ENCODE measurements at regions not wholly inside any gene's neighbourhood (a gene's known extent, or its start where the extent isn't known, plus 50 kb on each side); places are given as distances from the start of the nearest gene placed in this dataset.

DNA sequence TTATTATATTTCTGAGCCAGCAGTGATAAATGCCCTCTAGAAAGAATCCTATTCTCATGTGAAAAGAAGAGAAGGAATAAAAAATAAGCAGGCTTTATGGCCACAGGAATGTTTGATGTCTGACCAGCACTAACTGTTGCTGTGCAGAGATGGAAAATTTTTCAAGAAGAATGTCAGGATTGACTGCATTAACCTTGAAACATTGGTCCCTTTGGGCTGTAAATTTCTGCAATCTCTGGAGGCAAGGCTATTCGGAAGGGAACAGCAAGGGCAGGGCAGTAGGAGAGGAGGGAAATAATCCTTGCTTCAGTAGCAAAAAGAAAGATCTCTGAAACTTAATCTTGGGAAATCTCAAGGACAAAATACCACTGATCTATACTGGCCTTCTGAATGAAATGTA is 415.2 kb downstream of the DNAH5 start:
- Mint-ChIP-seq H3K27me3 (no peaks in the 10 kb centered on the region), H3K36me3 (no peaks in the 10 kb centered on the region), H3K4me3 (no peak overlapping the region), H3K9me3 (no peaks in the 10 kb centered on the region), H3K4me1 (no peaks in the 10 kb centered on the region), H3K27ac (no peak overlapping the region)
- ATAC-seq = no peak

DNA sequence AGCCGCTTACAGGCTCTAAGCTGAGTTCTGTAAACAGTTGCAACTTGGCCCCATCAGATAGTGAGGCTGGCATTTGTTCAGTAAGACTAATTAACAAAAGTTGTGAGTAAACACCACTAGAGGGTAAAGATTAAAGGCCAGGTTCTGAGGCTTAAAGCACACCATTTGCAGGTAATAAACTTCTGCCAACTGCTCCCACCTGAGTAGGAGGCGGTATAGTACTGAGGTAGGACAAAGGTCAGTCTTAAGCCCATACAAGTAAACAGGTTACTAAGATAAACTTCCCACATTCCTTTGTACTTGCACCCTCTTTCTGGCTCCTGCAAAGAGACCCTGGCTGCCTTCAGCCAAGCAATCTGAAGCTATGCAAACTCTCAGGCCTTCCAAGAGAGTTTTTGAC is 419.6 kb downstream of the DNAH5 start:
- ATAC-seq = no peak
- Mint-ChIP-seq H3K27me3 (no peaks in the 10 kb centered on the region), H3K27ac (no peak overlapping the region)

DNA sequence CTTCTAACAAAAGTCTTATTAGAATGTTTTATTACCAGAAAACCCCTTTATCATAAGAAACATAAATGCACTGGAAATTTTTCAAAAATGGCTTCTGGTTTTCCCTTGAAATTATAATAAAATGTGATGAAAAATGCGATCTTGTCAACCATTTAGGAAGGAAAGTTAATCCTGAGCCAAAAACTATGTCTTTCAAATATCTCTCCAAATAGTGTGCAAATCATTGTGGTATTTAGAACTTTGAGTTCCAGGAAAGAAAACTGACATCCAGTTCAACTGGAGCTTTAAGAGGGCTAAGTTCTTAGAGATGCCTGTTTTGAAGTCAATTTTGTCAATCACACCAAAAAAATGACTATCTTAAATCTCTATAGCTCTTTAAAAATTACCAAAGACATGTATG is 425.4 kb downstream of the DNAH5 start:
- no peaks in the 10 kb centered on the region for H3K9me3 Mint-ChIP-seq
- no peak overlapping the region for H3K27ac Mint-ChIP-seq
- H3K36me3 Mint-ChIP-seq = no peaks in the 10 kb centered on the region
- no peaks in the 10 kb centered on the region for H3K4me1 Mint-ChIP-seq
- no peak for ATAC-seq
- H3K27me3 Mint-ChIP-seq = no peaks in the 10 kb centered on the region
- H3K4me3 Mint-ChIP-seq = no peak overlapping the region

More for the DNA sequence above, 419.6 kb downstream of the DNAH5 start:
- no peak overlapping the region for H3K4me3 Mint-ChIP-seq
- no peaks in the 10 kb centered on the region for H3K9me3 Mint-ChIP-seq
- no peaks in the 10 kb centered on the region for H3K4me1 Mint-ChIP-seq
- no peaks in the 10 kb centered on the region for H3K36me3 Mint-ChIP-seq

DNA sequence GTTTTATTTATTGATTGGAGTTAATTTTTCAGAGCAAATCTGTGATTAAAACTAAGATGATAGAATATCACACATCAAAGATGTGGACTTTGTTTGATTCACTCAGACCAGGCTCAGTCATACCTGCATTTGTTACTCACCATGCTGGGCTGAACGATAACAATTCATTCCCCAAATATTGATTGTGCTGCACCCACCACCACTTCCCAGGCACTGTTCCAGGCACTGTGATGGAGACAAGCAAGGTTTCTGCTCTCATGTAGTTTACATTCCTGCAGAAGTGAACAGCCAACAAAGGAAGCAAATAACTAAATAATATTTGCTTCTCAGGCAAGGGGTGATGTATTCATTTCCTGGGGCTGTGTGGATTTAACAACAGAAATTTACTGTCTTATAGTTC is 428.3 kb downstream of the DNAH5 start:
- peaks cover 6% of the 10 kb centered on the region for H3K9me3 Mint-ChIP-seq
- no peak overlapping the region for H3K27ac Mint-ChIP-seq
- no peak for ATAC-seq
- no peaks in the 10 kb centered on the region for H3K36me3 Mint-ChIP-seq
- H3K4me3 Mint-ChIP-seq = no peak overlapping the region
- H3K4me1 Mint-ChIP-seq = no peaks in the 10 kb centered on the region
- no peaks in the 10 kb centered on the region for H3K27me3 Mint-ChIP-seq

DNA sequence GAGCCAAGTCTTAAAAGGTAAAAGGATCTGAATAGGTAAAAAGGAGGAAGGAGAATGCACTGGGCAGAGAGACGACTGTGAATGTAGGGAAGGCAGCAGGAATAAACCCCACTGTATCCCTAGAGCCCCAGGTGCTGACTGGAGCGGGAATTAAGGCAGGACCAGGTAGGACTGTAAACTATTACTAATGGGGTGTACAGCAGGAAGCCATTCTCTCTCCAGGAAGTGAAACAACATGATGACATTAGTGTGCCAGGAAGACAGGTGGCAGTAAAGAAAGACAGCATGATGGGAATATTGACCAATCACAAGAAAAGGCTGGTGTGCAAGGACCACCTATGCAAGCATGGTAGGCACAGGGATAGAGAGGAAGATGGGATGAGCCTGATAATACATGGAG is 433.0 kb downstream of the DNAH5 start:
- H3K27me3 Mint-ChIP-seq = no peaks in the 10 kb centered on the region
- no peaks in the 10 kb centered on the region for H3K36me3 Mint-ChIP-seq
- H3K4me1 Mint-ChIP-seq = no peaks in the 10 kb centered on the region
- peaks cover 9% of the 10 kb centered on the region for H3K9me3 Mint-ChIP-seq
- ATAC-seq = no peak
- no peak overlapping the region for H3K4me3 Mint-ChIP-seq
- no peak overlapping the region for H3K27ac Mint-ChIP-seq

DNA sequence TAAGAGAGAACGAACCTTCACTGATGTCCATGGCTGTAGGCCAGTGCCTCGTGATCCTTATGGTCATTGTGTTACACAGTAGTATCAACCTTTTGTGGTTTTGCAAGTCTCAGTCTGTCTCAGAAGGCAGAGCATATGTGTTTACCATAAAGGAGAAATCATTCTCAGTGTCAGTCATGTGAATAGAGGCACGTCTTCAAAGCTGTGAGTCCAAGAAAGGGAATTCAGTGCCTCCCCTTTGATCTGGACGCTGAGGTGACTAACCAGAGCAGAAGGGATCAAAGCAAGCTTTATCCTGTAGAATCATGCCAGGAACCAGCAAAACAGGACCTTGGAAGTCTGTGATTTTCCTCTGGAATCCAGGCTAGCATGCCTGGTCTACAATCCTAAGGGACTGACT is 433.9 kb downstream of the DNAH5 start:
- Mint-ChIP-seq H3K9me3 (peaks cover 9% of the 10 kb centered on the region), H3K27me3 (no peaks in the 10 kb centered on the region), H3K4me3 (no peak overlapping the region), H3K4me1 (no peaks in the 10 kb centered on the region), H3K27ac (no peak overlapping the region), H3K36me3 (no peaks in the 10 kb centered on the region)
- ATAC-seq = no peak

DNA sequence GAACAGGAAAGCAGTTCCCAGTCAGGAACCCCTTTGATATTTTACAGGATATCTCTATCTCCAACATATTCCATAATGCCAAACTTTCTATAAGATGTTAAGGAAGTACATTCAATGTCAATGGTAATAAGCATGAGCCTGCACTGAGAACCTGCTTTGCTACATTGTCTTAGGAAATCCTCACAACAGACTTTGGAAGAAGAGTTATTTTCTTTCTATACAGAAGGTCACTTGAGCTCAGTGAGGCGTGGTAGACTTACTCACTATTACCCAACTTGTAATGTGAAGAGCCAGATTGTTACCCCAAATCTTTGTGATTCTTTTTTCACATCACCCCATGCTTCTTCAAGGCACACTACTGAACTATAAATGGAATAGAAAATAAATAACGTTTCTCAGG is 435.9 kb downstream of the DNAH5 start:
- ATAC-seq = no peak
- H3K9me3 Mint-ChIP-seq = peaks cover 7% of the 10 kb centered on the region
- no peak overlapping the region for H3K27ac Mint-ChIP-seq
- H3K27me3 Mint-ChIP-seq = no peaks in the 10 kb centered on the region
- H3K4me3 Mint-ChIP-seq = no peak overlapping the region
- no peaks in the 10 kb centered on the region for H3K36me3 Mint-ChIP-seq
- no peaks in the 10 kb centered on the region for H3K4me1 Mint-ChIP-seq

DNA sequence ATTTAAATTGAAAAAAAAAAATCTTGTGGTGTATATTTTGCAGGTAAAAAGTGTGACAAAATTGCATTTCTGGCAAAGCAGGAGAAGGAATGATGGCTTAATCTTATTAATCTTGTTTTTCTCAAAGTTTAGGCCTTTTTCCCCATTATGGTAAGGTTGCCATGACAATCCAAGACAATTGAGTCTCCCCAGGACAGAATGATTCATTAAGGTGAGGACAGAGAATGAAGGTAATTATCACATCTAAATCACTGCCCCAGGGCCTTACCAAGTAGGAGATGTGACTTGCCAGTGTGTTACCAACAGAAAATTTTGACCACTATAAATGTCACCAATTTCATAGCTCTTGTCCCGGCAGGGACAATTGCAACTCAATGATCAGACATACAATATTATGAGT is 439.2 kb downstream of the DNAH5 start:
- Mint-ChIP-seq H3K36me3 (no peaks in the 10 kb centered on the region), H3K4me1 (no peaks in the 10 kb centered on the region), H3K27me3 (no peaks in the 10 kb centered on the region), H3K27ac (no peak overlapping the region), H3K9me3 (peaks cover 3% of the 10 kb centered on the region), H3K4me3 (no peak overlapping the region)
- ATAC-seq = no peak

DNA sequence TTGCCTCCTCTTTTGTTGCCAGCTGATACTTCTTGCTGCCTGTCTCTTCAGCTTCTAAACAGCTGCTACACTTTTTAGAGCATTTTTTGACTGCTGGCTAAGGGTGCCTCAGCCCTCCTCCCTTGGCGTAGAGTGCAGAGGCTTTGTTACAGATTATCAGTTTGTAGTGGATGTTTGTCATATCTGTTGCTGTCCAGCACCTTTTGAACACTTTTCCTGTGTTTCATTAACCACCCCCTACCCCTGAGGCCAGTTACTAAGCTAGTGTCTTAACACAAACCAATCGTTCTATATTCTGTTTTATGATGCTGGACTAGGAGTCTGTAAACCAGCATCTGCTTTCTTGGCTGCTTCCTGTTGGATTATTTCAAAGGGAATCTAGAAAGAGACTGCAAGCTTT is 441.5 kb downstream of the DNAH5 start:
- ATAC-seq = no peak
- Mint-ChIP-seq H3K36me3 (no peaks in the 10 kb centered on the region), H3K27me3 (no peaks in the 10 kb centered on the region), H3K4me1 (no peaks in the 10 kb centered on the region), H3K9me3 (peaks cover 2% of the 10 kb centered on the region), H3K27ac (no peak overlapping the region), H3K4me3 (no peak overlapping the region)

DNA sequence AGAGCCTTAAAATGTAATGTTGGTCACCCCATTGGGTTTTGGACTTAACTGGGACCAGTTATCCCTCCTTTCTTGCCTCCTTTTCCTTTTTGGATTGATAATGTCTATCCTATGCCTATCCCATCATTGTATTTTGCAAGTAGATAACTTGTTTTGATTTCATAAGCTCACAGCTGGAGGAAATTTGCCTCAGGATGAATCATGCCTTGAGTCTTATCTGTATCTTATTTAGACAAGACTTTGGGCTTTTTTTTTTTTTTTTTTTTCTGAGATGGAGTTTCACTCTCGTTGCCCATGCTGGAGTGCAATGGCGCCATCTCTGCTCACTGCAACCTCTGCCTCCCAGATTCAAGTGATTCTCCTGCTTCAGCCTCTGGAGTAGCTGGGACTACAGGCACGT is 443.3 kb downstream of the DNAH5 start:
- Mint-ChIP-seq H3K36me3 (no peaks in the 10 kb centered on the region), H3K4me3 (no peak overlapping the region), H3K27me3 (no peaks in the 10 kb centered on the region), H3K9me3 (peaks cover 5% of the 10 kb centered on the region), H3K27ac (no peak overlapping the region), H3K4me1 (no peaks in the 10 kb centered on the region)
- no peak for ATAC-seq

DNA sequence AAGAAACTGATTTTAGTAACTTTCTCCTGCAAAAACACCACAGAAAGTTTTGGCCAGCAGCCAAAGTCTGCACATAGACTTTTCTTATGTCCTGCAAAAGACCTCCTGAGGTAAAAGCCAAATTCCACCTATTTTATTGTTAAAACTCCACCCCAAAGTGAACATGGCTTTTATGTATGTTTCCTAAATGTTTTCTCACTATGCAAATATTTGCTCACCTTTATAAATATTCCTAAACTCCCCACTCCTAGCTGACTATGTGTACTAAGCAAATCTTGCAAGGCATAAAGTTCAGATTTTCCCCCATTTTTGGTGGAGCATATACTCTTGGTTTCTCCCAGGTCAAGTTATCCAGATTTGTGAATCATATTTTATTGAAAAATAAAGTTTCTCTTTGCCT is 446.2 kb downstream of the DNAH5 start:
- Mint-ChIP-seq H3K9me3 (peaks cover 5% of the 10 kb centered on the region), H3K4me1 (no peaks in the 10 kb centered on the region), H3K27me3 (no peaks in the 10 kb centered on the region), H3K27ac (no peak overlapping the region), H3K36me3 (no peaks in the 10 kb centered on the region), H3K4me3 (no peak overlapping the region)
- ATAC-seq = no peak

DNA sequence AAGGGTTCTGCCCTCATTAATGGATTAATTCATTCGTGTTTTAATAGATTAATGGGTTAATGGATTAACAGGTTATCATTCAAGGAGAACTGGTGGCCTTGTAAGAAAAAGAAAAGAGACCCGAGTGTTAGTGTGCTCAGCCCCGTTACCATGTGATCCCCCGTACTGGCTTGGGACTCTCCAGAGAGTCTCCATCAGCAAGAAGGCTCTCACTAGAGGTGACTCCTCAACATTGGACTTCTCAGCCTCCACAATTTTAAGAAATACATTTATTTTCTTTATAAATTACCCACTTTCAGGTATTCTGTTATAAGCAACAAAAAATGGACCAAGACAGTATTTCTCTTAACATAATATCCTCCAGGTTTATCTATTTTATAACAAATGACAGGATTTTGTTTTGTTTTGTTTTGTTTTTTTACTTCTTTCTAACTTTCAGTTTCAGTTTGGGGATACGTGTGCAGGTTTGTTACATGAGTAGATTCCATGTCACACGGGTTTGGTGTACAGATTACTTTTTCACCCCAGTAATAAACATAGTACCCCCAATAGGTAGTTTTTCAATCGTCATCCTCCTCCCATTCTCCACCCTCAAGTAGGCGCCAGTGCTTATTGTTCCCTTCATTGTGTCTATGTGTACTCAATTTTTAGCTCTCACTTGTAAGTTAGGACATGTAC is 456.1 kb downstream of the DNAH5 start:
- Mint-ChIP-seq H3K4me3 (no peak overlapping the region), H3K9me3 (peaks cover 3% of the 10 kb centered on the region)
- ATAC-seq = no peak

DNA sequence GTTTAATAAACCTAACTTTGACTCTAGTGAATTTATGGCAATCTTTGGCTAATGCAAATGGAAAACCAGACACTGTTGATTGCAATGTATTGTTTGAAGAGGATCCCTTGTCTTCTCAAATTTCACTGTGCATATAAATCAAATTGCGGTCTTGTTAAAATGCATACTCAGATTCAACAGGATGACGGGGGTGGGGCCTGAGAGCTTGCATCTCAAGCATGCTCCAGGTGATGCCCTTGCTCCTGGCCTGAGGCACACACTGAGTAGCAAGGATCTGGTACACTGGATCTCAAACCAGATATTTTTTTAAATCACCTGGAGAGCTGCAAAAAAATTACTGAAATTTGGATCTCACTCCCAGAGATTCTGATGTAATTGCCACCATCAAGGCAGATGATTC is 463.7 kb downstream of the DNAH5 start:
- Mint-ChIP-seq H3K9me3 (no peaks in the 10 kb centered on the region), H3K4me1 (no peaks in the 10 kb centered on the region), H3K4me3 (no peak overlapping the region), H3K36me3 (no peaks in the 10 kb centered on the region), H3K27me3 (no peaks in the 10 kb centered on the region), H3K27ac (no peak overlapping the region)
- no peak for ATAC-seq

More for the DNA sequence above, 456.1 kb downstream of the DNAH5 start:
- Mint-ChIP-seq H3K36me3 (no peaks in the 10 kb centered on the region), H3K4me1 (no peaks in the 10 kb centered on the region), H3K27ac (no peak overlapping the region), H3K27me3 (no peaks in the 10 kb centered on the region)

DNA sequence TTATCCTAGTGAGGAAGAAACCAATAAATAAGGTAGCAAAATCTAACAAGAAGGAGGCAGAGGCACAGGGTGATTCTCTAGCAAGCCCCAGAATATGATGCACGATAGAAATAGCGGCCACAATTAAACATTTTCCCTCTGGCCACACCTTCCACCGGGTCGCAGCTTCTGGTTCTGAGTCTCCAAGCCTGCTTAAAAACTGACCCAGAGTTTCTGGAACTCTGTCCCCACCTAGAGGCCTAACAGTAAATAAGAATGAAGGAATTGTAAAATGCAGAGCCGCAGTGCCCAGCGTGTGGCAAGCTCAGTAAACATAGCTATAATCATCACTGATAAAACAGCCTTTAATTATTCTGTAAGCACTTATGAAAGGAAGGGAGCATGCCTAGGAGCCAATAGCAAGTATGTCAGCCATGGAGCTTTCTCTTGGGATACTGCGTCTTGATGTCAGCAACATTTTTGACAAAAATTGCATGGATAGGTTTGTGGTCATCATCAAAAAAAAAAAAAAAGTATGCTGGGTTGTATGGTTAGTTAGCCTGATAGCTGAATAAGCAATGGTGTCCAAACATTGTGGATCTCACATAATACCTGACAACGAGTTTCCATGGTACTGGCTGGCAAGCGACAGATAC is 465.5 kb downstream of the DNAH5 start:
- Mint-ChIP-seq H3K4me3 (no peak overlapping the region), H3K27ac (no peak overlapping the region), H3K9me3 (peaks cover 2% of the 10 kb centered on the region), H3K27me3 (no peaks in the 10 kb centered on the region), H3K36me3 (no peaks in the 10 kb centered on the region), H3K4me1 (no peaks in the 10 kb centered on the region)
- no peak for ATAC-seq

DNA sequence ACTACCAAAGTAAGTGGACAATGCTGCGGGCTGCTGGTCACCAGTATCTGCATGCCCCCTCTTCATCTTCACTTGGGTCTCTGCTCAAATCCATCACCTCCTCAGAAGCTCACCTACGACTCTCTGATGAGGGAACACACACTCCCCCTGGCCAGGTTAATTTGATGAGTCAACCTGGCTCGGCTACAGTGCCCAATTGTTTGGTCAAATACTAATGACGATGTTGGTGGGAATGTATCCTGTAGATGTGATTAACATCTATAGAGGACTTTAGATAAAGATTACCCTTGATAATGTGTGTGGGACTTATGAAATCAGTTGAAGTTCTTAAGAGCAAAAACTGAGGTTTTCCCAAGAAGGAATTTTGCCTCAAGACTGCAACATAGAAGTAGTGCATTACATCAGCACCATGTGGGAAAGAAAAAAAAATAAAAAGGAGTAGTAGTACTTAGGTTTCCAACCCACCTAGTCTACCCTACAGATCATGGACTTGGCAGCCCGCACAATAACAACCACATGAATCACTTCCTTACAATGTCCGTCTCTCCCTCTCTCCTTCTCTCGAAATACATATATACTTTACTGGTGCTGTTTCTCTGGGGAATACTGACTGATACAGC is 467.3 kb downstream of the DNAH5 start:
- H3K4me1 Mint-ChIP-seq = no peaks in the 10 kb centered on the region
- no peaks in the 10 kb centered on the region for H3K27me3 Mint-ChIP-seq
- H3K27ac Mint-ChIP-seq = no peak overlapping the region
- no peaks in the 10 kb centered on the region for H3K36me3 Mint-ChIP-seq
- no peak overlapping the region for H3K4me3 Mint-ChIP-seq
- peaks cover 7% of the 10 kb centered on the region for H3K9me3 Mint-ChIP-seq
- no peak for ATAC-seq

DNA sequence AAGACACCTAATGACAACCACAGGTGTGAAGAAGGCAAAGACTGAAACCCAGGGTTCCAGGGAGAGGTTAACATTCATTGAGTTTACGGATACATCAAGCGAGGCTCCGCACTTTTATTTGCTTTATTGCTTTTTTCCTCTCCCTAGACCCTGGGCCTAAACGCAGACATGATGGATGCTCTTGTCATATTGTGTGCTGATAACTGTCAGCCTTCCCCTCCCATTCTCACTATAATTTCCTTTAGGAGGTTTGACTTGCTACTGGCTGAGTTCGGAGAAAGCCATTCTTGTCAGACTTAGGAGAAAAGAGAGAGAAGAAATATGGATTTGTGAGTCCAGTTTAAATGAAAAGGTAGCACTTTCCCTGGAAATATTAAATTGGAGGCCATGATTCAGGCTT is 471.6 kb downstream of the DNAH5 start:
- Mint-ChIP-seq H3K4me1 (no peaks in the 10 kb centered on the region), H3K27me3 (no peaks in the 10 kb centered on the region), H3K4me3 (no peak overlapping the region), H3K9me3 (peaks cover 12% of the 10 kb centered on the region), H3K36me3 (no peaks in the 10 kb centered on the region), H3K27ac (no peak overlapping the region)
- ATAC-seq = no peak
